ENCODE measurements at regions not wholly inside any gene's neighbourhood (a gene's known extent, or its start where the extent isn't known, plus 50 kb on each side); places are given as distances from the start of the nearest gene placed in this dataset.

- Mint-ChIP-seq H3K27me3 (ENCODE audit: insufficient read depth) (no peaks in the 10 kb centered on the region), H3K27ac (no peak overlapping the region), H3K4me1 (peaks cover 3% of the 10 kb centered on the region), H3K9me3 (peaks cover 15% of the 10 kb centered on the region), H3K36me3 (ENCODE audit: low read depth) (no peaks in the 10 kb centered on the region), H3K4me3 (no peak overlapping the region)
- H3K4me3 ChIP-seq (ENCODE audit: low read length), result no peak overlapping the region
- TF ChIP-seq, protein P1, sequence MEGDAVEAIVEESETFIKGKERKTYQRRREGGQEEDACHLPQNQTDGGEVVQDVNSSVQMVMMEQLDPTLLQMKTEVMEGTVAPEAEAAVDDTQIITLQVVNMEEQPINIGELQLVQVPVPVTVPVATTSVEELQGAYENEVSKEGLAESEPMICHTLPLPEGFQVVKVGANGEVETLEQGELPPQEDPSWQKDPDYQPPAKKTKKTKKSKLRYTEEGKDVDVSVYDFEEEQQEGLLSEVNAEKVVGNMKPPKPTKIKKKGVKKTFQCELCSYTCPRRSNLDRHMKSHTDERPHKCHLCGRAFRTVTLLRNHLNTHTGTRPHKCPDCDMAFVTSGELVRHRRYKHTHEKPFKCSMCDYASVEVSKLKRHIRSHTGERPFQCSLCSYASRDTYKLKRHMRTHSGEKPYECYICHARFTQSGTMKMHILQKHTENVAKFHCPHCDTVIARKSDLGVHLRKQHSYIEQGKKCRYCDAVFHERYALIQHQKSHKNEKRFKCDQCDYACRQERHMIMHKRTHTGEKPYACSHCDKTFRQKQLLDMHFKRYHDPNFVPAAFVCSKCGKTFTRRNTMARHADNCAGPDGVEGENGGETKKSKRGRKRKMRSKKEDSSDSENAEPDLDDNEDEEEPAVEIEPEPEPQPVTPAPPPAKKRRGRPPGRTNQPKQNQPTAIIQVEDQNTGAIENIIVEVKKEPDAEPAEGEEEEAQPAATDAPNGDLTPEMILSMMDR (conservative IDR thresholded peaks at IDR 0.05), result no peak
- H3K9me3 ChIP-seq (ENCODE audit: control insufficient read depth, low read length), result no peaks in the 10 kb centered on the region
- no peaks in the 10 kb centered on the region for H3K36me3 ChIP-seq (ENCODE audit: control insufficient read depth, insufficient read depth, low read length)
- 100% methylated on average over 1 of the region's 1 CpG; no CpG with 5 or more reads in 1 of the 2 experiments for WGBS, 2 experiments (ENCODE audit: insufficient coverage in 1 of 2, insufficient read length in 1 of 2)
- no peaks in the 10 kb centered on the region for H3K4me1 ChIP-seq (ENCODE audit: control insufficient read depth, insufficient read depth, low read length)
- no peak overlapping the region for H3K9ac ChIP-seq (ENCODE audit: extremely low read depth, low read length, poor library complexity, severe bottlenecking)
- no peaks in the 10 kb centered on the region for H3K27me3 ChIP-seq (ENCODE audit: control insufficient read depth, insufficient read depth, low read length, poor library complexity, severe bottlenecking)
- H3K27ac ChIP-seq (ENCODE audit: low read depth, low read length), result no peak overlapping the region
- no peak for DNase-seq
These were observed 553.1 kb upstream of the MAN1A1 start for GRCh38 chr6:119902681-119903080.

- H3K27ac Mint-ChIP-seq, result no peak overlapping the region
- Histone ChIP-seq H3K4me1 (ENCODE audit: control insufficient read depth, insufficient read depth, low read length) (no peaks in the 10 kb centered on the region), H3K27me3 (ENCODE audit: control insufficient read depth, insufficient read depth, low read length, poor library complexity, severe bottlenecking) (no peaks in the 10 kb centered on the region), H3K27ac (ENCODE audit: low read depth, low read length) (no peak overlapping the region), H3K9ac (ENCODE audit: extremely low read depth, low read length, poor library complexity, severe bottlenecking) (no peak overlapping the region), H3K36me3 (ENCODE audit: control insufficient read depth, insufficient read depth, low read length) (no peaks in the 10 kb centered on the region), H3K4me3 (ENCODE audit: low read length) (no peak overlapping the region), H3K9me3 (ENCODE audit: control insufficient read depth, low read length) (no peaks in the 10 kb centered on the region)
- DNase-seq, result no peak
- H3K36me3 Mint-ChIP-seq (ENCODE audit: low read depth), result no peaks in the 10 kb centered on the region
- TF ChIP-seq, protein P1 (conservative IDR thresholded peaks at IDR 0.05), result no peak
- H3K4me3 Mint-ChIP-seq, result no peak overlapping the region
- 89% methylated on average over 1 of the region's 1 CpG; no CpG with 5 or more reads in 1 of the 2 experiments for WGBS, 2 experiments (ENCODE audit: insufficient coverage in 1 of 2, insufficient read length in 1 of 2)
- no peaks in the 10 kb centered on the region for H3K27me3 Mint-ChIP-seq (ENCODE audit: insufficient read depth)
- peaks cover 4% of the 10 kb centered on the region for H3K4me1 Mint-ChIP-seq
- H3K9me3 Mint-ChIP-seq, result no peaks in the 10 kb centered on the region
These were observed 547.2 kb upstream of the MAN1A1 start for GRCh38 chr6:119896806-119897205.

GRCh38 chr6:119895626-119896025 lies 546.1 kb upstream of the MAN1A1 start:
- no peak overlapping the region for H3K9ac ChIP-seq (ENCODE audit: extremely low read depth, low read length, poor library complexity, severe bottlenecking)
- Mint-ChIP-seq H3K9me3 (no peaks in the 10 kb centered on the region), H3K4me3 (no peak overlapping the region), H3K4me1 (peaks cover 4% of the 10 kb centered on the region), H3K27me3 (ENCODE audit: insufficient read depth) (no peaks in the 10 kb centered on the region), H3K36me3 (ENCODE audit: low read depth) (no peaks in the 10 kb centered on the region), H3K27ac (no peak overlapping the region)
- H3K4me1 ChIP-seq (ENCODE audit: control insufficient read depth, insufficient read depth, low read length), result peaks cover 1% of the 10 kb centered on the region
- no peak overlapping the region for H3K27ac ChIP-seq (ENCODE audit: low read depth, low read length)
- 77 to 80% methylated on average over 1 to 2 of the region's 2 CpGs for WGBS, 2 experiments (ENCODE audit: insufficient coverage in 1 of 2, insufficient read length in 1 of 2)
- no peaks in the 10 kb centered on the region for H3K27me3 ChIP-seq (ENCODE audit: control insufficient read depth, insufficient read depth, low read length, poor library complexity, severe bottlenecking)
- DNase-seq, result no peak
- H3K36me3 ChIP-seq (ENCODE audit: control insufficient read depth, insufficient read depth, low read length), result no peaks in the 10 kb centered on the region
- TF ChIP-seq, protein P1 (conservative IDR thresholded peaks at IDR 0.05), result no peak
- no peaks in the 10 kb centered on the region for H3K9me3 ChIP-seq (ENCODE audit: control insufficient read depth, low read length)
- no peak overlapping the region for H3K4me3 ChIP-seq (ENCODE audit: low read length)
